ENCODE measurements at regions not wholly inside any gene's neighbourhood (a gene's known extent, or its start where the extent isn't known, plus 50 kb on each side); places are given as distances from the start of the nearest gene placed in this dataset.
"Not testable (repeated sequence)": the region's sequence is repeated elsewhere in the genome, so short reads cannot be mapped to it uniquely, and the experiment has no call there.

GRCh38 chr21:14057841-14058481 is 152.8 kb downstream of the LIPI start:
- TF ChIP-seq CTCF (IDR thresholded peaks at IDR 0.05); EP300 (IDR thresholded peaks at IDR 0.05; ENCODE audit: low read depth); POLR2A (IDR thresholded peaks at IDR 0.05); POLR2AphosphoS5 (IDR thresholded peaks at IDR 0.05): not testable (repeated sequence)
